ENCODE measurements at regions not wholly inside any gene's neighbourhood (a gene's known extent, or its start where the extent isn't known, plus 50 kb on each side); places are given as distances from the start of the nearest gene placed in this dataset.

DNA sequence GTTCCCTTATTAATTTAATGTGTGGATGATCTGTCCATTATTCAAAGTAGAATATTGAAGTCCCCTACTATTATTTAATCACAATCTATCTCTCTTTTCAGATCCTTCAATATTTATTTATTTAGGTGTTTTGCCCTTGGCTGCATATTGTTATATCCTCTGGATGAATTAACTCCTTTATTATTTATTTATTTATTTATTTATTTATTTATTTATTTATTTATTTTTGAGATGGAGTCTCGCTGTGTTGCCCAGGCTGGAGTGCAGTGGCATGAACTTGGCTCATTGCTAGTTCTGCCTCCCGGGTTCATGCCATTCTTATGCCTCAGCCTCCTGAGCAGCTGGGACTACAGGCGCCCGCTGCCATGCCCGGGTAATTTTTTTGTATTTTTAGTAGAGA, 776.6 kb upstream of the NXPH2 start:
- TF ChIP-seq, protein P1, sequence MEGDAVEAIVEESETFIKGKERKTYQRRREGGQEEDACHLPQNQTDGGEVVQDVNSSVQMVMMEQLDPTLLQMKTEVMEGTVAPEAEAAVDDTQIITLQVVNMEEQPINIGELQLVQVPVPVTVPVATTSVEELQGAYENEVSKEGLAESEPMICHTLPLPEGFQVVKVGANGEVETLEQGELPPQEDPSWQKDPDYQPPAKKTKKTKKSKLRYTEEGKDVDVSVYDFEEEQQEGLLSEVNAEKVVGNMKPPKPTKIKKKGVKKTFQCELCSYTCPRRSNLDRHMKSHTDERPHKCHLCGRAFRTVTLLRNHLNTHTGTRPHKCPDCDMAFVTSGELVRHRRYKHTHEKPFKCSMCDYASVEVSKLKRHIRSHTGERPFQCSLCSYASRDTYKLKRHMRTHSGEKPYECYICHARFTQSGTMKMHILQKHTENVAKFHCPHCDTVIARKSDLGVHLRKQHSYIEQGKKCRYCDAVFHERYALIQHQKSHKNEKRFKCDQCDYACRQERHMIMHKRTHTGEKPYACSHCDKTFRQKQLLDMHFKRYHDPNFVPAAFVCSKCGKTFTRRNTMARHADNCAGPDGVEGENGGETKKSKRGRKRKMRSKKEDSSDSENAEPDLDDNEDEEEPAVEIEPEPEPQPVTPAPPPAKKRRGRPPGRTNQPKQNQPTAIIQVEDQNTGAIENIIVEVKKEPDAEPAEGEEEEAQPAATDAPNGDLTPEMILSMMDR (conservative IDR thresholded peaks at IDR 0.05), result no peak
- no peak for TF ChIP-seq ZFX (IDR thresholded peaks at IDR 0.05)
